NCI-H146 treated with DMSO at 0.1 percent for 48 hours (cell line): ENCODE measurements at regions not wholly inside any gene's neighbourhood (a gene's known extent, or its start where the extent isn't known, plus 50 kb on each side); places are given as distances from the start of the nearest gene placed in this dataset.
"Not testable (repeated sequence)": the region's sequence is repeated elsewhere in the genome, so short reads cannot be mapped to it uniquely, and the experiment has no call there.

Experiments
- DNase-seq: peaks from one replicate; lab custom pipeline; 2025; ENCODE audit not compliant: unreplicated experiment; lab: John Stamatoyannopoulos, UW

DNA sequence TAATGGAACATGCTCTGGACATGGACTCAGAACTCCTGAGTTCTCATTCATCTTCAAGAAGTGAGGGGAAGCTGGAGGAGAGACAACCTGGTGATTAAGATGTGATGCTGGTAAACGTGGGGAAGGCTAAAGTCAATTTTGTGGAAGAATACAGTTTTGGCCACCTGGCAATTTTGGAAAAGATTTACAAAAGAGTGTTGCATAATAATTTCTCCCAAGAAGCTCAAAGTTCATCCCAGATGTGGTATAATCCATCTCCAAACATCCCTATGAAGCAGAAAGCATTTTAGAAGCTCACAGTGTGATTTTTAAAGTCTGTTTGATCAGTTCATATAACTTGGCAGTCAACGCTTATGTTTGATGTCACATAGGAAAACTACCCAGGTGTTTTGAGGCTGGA lies 208.7 kb downstream of the LMX1A start:
- DNase-seq = no peak

DNA sequence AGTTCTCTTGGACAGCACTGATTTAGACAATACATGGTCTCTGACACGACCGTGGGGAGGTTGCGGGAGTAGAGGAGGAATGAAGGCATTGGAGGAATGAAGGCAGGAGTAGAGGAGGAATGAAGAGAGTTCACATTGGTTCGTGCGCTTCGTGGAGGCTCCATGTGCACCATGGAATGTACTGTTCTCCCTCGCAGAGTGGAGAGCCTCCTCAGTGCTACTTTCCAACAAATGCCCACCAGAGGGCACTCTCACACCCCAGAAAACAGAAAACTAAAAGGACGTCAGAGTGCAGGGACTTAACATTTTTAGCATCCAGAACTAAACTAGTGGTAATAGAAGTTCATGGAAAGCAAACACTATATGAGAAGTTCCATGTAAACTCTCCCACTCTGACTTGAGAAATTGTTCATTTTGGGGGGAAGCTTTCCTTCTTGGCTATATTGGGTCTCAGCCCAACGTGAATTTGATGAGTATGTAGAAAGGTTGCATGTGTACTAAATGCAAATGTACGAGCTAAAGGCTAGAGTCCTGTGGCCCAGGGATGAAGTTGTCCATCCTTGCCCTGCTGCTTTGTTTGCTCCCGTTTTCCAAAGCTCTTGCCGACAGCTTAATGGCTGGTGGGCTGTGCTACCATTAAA lies 211.6 kb downstream of the LMX1A start:
- DNase-seq = peak; percentile 11

DNA sequence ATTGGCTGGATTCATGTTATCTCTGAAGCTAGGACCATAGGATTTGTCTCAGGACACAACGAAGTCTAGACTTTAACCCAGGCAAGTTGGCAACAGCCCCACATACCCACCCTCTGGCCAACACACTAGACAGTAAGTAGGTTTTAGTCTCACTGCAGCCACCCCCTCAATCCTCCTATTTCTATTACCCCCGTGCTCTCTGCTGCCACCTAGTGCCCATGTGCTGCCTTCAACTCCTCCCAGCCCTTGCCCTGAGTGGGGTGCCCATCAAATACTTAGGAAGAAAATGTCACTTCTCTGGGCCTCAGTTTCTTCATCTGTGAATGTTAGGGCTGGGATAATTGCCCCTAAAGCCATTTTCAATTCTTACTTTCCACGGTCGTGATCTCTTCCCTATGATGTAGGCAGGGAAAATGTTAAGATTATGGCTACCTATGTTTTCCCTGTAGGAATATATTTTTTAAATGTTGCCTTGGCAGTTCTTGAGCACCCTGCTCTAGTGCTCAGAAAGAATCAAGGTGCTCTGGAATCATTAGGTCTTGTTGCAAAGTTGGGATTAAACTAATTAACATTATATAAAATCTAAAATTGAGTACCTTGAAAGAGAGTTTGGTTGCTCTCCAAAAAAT lies 213.0 kb downstream of the LMX1A start:
- no peak for DNase-seq

DNA sequence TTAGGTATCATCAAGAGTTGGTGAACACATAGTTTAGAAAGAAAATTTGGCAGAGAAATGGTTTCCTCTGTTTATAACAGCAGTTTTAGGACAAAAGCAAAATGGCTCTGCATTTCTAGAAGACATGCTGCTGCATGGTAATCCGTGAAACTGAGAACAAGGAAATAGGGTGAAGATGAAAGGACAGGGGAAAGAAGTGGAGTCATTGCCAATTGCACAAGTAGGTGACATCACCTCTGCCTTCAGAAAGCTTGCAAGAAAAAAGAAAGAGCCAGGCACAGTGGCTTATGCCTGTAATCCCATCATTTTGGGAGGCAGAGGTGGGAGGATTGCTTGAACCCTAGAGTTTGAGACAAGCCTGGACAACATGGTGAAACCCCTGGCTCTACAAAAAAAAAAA lies 217.6 kb downstream of the LMX1A start:
- DNase-seq = no peak

DNA sequence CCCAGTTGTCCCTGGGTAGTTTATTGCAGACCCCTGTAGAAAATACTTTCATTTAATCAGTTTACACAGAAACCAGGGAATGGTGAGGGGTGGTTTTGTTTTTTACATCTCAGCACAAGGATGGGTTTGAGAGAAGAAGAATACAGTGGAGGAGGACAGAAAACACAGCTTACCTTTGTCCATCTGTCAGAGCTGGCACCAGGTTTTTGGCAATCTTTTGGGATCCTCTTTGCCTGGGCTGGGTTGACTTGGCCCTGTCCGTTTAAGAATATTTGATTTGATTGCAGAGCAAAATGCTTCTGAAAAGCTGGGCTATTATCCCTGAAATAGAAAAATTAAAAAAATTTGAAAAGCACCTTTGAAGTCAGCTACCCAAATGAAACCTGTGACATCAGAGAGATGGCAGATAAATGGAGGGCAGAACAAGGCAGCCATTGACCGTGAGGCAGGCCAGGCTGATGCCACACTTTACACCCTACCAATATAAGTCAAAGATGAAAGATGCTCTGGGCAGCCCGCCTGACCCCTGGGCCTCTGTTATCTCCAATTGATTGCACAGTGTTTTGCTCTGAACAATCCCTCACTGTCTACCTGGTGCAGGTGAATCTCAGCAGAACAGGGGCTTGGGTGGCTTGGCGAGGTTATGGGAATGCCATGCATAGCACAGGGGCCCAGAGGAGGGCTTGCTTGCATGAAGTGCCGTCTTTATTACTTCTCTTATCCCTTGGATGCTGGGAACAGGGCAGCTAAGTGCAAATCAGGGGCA lies 218.8 kb downstream of the LMX1A start:
- no peak for DNase-seq

DNA sequence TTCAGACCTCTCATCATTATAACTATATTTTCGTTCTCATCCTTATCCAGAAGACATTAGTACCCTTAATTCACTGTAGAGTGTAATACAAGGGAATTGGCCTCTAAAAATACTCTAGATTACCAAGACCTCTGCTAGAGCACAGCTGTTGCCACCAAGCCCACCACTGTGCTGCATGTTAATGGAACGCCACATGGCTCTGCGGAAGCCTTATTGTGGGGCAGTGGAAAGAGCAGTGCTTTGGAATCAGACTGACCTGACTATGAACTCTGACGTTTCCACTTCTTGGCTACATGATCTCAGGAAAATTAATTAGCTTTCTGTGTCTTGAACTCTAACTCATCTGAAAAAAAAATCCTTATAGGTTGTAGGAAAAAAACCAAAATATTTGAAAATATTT lies 222.1 kb downstream of the LMX1A start:
- no peak for DNase-seq

DNA sequence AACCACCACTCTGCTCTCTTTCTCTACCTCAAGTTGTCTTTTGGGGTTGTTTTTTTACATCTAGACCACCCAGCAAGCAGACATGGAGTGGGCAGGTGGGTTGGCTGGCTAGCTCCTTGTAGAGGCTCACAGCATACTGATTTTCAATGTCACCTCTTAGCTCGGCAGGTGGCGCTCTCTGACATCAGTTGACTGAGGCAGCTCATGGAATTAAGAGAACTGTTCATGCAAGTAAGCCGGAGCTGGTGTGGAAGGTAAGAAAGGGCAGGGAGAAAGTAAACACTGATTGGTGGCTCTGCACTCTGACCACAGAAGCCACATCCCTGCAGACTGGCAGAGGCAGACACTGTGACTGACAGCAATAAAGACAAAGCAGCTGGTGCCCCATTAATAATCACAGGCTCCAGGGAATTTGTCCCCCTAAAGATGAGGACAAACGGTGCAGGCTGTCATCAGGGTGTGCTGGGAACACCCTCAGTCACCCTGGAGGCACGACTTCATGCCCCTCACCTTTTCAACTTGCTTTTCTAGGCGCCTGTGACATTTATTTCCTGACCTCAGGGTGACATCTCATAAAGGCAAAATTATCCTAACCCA lies 226.8 kb downstream of the LMX1A start:
- peak; percentile 53 for DNase-seq

DNA sequence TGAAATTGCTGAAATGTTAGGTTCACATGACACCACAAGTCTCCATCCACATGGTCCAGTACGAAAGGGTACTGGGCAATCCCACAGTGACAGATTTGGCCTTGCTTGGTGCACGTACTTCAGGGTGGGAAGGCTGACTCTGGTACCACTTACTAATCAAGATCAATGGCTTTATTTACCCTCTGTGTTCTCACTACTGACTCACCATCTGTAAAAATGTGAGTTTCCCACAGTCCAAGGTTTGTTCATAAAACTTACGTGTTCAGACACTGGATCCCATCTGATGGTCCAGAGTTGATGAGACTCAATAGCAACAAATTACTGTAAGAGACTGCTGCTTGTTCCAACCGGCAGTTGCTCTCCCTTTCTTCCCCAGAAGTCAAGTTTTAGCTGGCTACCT lies 231.7 kb downstream of the LMX1A start:
- DNase-seq = no peak

DNA sequence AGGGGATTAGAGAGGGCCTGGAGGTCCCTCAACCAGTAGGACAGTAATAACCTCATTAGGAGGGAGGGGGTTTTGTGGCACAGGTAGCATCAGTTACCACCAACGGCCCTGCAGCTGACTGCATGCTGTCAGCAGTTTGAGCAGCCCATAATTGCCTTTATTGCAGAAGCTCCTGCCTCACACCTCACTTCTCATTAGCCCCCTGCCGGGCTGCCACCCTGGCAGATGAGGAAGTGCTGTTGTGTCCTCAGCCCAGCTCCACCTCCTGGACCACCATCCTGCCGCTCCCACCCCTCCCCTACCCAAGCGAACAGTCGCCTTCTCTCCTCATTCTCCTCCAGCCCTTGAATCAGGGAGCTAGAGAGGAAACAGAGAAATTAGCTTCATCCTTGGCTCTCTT lies 237.4 kb downstream of the LMX1A start:
- peak; percentile 60 for DNase-seq

DNA sequence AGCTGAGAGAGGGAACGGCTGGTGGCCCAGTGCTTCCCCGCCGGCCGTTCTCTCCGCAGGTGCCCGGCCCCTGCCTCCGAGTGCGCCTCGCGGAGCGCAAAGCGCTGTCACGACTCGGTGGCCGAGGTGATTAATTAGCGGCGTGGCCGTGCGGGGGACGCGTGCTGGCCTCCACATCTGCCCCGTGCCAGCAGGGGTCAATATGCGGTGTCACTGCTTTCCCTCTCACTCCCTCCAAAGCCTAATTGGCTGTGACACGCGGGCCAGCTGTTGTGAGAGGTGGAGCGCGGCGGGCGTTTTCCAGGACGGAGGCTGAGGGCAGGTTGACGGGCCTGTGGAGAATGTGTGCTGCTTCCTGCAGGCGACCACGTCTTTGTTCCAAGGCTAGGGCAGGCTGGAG lies 239.0 kb downstream of the LMX1A start:
- no peak for DNase-seq

DNA sequence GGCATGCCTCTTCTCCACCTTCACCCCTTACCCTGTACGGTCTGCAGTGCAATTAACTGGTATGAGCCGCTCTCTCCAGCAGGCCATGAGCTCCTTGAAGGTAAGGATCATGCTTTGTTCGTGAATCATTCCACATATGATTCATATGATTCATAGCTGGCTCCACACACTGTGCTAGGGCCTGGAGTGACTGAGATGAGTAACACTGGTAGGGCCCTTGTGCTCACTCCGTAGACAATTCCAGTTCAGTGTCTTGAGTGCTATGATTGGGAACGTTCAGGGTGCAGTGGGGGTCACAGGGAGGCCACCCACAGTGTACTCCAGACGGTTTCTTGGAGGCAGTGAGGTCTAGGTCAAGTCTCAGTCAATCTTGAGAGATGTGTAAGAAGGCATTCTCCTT lies 239.8 kb downstream of the LMX1A start:
- no peak for DNase-seq

DNA sequence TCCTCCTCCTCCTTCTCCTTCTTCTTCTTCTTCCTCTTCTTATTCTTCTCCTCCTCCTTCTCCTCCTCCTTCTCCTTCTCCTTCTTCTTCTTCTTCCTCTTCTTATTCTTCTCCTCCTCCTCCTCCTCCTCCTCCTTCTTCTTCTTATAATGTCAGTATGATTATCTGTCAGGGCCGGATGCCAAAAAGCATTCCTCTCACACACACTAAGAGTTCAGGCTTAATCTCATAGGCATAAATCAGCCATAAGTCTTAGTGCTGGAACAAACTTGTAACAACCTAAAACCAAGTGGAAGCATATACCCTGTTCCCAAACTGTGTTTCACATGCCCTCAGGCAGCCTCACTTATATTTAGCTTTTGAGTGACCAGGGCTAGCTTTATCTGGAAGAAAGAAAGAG lies 240.3 kb downstream of the LMX1A start:
- no peak for DNase-seq

DNA sequence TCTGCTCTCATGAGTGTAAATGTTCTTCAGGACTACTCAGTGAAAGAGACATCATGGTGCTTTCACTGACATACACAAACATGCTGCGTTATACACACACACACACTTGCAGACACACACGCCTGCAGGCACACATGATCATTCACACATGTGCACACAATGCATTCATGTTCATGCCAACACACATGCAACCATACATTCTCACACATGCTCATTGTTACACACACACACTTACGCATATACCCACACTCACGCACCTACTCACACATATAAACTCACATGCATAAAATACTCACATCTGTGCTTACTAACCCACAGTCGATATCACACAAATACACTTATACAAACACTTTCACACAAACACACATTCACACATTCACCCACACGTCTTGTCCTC lies 241.6 kb downstream of the LMX1A start:
- DNase-seq = no peak

DNA sequence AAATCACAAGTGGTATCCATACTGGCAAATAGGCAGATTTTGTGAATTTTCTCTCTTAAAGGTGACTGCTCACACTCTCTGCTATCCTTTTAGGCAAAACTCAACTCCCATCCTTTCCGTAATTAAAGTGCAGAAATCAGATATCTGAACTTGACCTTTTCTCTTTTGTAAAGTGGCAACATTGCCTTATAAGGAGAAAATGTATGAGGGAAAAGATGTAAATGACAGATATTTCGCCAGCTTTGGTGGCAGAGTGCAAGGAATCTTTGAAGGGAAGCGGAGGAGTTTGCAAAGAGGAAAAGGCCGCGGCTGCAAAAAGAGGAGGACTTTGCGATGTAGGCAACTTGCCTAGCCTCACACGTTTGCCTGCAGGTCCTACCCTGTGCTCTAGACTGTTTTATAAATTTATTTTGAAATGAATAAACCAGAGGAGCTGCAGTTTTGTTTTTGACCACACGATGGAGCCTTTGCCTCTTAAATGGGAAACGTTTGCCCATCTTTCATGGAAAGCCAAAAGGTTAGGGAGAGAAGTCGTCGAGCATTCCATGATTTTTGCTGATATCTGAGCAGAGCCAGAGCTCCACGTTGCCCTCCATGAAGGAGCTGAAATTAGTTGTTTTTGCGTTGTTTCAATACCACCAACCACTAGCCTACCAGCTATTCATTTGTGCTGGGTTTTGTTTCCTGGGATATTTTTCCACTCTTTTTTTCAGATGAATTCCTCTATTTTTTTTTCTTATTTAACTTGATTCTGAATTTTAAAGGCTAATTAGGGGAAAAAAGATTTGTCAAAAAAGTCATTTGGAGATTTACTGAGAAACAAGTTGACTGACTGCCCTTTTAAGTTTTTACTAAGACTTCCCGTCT lies 242.3 kb downstream of the LMX1A start:
- peak; percentile 47 for DNase-seq

DNA sequence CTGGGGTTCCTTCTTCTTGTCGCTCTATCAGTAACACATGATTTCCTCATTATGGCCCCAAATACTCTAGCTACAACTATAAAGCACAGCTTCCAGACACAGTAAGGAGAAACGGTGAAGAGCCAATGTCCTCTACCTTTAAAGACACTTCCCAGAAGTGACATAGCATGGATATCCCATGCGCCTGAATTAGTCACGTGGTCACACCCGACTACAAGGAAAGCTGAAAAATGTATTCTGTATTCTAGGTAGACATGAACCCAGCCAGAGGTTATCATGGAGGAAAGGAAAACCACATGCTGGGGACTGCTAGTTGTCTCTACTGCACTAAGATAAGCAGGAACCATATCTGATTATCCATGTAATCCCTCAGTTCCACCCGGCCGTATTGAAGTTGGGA lies 244.3 kb downstream of the LMX1A start:
- DNase-seq = no peak

DNA sequence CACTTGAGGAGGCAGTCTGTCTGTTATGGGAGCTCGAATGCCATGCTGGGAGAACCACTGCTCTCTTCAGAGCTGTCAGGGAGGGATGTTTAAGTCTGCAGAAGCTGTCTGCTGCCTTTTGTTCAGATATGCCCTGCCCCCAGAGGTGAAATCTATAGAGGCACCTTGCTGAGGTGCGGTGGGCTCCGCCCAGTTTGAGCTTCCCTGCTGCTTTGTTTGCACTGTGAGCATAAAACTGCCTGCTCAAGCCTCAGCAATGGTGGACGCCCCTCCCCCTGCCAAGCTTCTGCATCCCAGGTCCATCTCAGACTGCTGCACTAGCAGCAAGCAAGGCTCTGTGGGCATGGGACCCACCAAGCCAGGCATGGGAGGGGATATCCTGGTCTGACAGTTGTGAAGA lies 247.5 kb downstream of the LMX1A start:
- peak; percentile 75 for DNase-seq

DNA sequence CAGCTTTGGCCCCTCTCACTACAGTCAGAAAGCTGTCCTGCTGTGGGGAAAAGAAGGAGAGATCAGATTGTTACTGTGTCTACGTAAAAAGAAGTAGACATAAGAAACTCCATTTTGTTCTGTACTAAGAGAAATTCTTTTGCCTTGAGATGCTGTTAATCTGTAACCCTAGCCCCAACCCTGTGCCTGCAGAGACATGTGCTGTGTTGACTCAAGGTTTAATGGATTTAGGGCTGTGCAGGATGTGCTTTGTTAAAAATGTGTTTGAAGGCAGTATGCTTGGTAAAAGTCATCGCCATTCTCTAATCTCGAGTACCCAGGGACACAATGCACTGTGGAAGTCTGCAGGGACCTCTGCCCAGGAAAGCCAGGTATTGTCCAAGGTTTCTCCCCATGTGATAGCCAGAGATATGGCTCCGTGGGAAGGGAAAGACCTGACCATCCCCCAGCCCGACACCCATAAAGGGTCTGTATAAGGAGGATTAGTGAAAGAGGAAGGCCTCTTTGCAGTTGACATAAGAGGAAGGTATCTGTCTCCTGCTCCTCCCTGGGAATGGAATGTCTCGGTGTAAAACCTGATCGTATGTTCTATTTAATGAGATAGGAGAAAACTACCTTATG lies 263.9 kb downstream of the LMX1A start:
- DNase-seq = not testable (repeated sequence)

DNA sequence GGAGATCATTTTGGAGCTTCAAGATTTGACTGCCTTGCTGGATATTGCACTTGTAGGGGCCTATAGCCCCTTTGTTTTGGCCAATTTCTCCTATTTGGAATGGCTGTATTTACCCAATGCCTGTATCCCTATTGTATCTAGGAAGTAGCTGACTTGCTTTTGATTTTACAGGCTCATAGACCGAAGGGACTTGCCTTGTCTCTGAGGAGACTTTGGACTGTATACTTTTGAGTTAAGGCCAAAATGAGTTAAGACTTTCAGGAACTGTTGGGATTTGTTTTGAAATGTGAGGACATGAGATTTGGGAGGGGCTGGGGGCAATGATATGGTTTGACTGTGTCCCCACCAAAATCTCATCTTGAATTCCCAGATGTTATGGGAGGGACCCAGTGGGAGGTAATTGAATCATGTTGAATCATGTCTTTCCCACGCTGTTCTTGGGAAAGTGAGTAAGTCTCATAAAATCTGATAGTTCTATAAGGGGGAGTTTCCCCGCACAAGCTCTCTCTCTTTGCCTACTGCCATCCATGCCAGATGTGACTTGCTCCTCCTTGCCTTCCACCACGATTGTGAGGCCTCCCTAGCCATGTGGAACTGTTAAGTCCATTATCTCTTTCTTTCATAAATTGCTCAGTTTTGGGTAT lies 276.1 kb downstream of the LMX1A start:
- DNase-seq = no peak

DNA sequence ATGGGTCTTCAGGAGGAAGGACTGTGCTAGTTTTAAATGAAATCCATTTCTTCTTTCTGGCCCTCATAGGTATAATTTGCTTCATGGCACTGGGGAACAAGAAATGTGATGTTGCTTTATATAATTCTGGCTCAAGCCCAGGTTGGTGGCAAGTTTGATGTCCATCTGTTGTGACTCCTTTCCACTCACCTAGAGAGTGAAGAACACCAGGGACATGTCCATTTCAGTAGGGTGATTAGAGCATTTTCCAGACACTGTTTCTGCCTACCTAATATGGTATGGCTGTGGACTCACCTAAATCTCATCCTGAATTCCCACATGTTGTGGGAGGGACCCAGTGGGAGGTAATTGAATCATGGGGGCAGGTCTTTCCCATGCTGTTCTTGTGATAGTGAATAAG lies 278.1 kb downstream of the LMX1A start:
- DNase-seq = no peak

DNA sequence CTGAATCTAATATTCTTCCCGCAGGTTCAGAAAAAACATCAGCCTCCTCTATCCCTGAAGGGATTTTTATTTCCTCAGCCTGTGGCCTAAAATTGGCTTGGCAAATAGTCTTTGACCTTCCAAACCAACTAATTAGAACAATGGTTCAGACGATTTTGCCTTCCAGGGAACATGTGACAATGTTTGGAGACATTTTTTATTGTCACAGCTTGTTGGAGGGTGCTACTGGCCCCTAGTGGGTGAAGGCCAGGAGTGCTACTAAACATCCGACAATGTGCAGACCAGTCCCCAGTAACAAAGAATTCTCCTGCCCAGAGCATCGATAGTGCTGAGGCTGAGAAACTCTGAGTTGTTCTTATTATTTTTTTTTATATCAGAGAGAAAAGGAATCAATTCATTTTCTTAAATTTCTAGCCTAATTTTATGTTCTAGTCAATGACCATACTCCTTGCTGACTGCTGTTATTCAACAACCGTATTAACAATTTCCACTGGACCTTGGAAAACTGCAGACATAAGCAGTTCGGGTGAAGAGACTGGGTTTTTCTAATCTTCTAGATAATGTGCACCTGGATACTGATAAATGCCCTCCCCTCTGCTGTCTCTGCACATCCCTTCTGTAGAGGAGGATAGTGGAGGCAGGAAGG lies 280.7 kb downstream of the LMX1A start:
- peak; percentile 47 for DNase-seq
